PC-3 (cell line): ENCODE measurements at regions not wholly inside any gene's neighbourhood (a gene's known extent, or its start where the extent isn't known, plus 50 kb on each side); places are given as distances from the start of the nearest gene placed in this dataset.

Experiments
- CTCF ChIP-seq: fragments of 300-600 bp; sonication (generic); conservative IDR thresholded peaks from 2 replicates; pipeline ENCODE4 v1.5.1; 2017; ENCODE audit warnings: antibody characterized with exemption, low read depth, mild to moderate bottlenecking, low read length
- EZH2 ChIP-seq: fragments of 300-600 bp; sonication (generic); IDR thresholded peaks from one replicate; pipeline ENCODE4 v1.6.1; 2017; ENCODE audit warnings: antibody characterized with exemption, mild to moderate bottlenecking, low read length; ENCODE audit not compliant: unreplicated experiment
- EZH2phosphoT487 ChIP-seq: fragments of 300-600 bp; sonication (generic); IDR thresholded peaks from 2 replicates; pipeline ENCODE4 v1.6.1; 2018; ENCODE audit warnings: mild to moderate bottlenecking, antibody characterized with exemption, low read length, borderline replicate concordance

- TF ChIP-seq CTCF (no peak), EZH2 (no peak), EZH2phosphoT487 (no peak)
Measured at GRCh38 chr11:11137339-11137738, 215.7 kb downstream of the CSNK2A3 start.
